ENCODE measurements at regions not wholly inside any gene's neighbourhood (a gene's known extent, or its start where the extent isn't known, plus 50 kb on each side); places are given as distances from the start of the nearest gene placed in this dataset.

DNA sequence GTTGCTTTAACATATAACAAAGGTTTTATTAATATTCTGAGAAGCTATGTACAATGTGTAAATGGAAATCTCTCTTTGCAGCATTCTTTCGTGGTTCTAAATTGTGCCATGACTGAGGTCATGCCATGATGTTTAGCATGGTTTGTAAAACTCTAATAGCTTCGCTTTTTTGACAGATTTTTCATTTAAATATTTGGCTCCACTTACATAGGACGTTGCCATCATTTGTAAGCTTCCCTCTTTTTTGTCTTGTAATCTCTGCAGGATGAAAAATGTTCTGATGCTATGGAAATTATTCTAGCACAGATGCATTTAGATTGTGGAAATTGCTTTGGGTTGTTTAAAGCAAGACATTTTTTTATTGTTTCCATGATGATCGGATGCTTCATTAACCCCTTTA lies 1054.8 kb downstream of the MAT2B start:
- ATAC-seq (no peak), DNase-seq (no peak)
- TF ChIP-seq CTCF (IDR thresholded peaks at IDR 0.05), result no peak
- no peaks in the 10 kb centered on the region for H3K4me1 Mint-ChIP-seq
- H3K9me3 Mint-ChIP-seq, result peaks cover 5 to 8% of the 10 kb centered on the region in 2 donors
- intact Hi-C loops (cut with micrococcal nuclease), result no loop called here
- no peaks in the 10 kb centered on the region for H3K36me3 ChIP-seq (ENCODE audit: control insufficient read depth, insufficient read depth, low read length)
- H3K4me3 ChIP-seq (ENCODE audit: low read length), result no peak overlapping the region
- H3K9me3 ChIP-seq (ENCODE audit: control insufficient read depth, insufficient read depth, low read length), result no peaks in the 10 kb centered on the region
- no peak overlapping the region for H3K27ac Mint-ChIP-seq
- no peak overlapping the region for H3K4me3 Mint-ChIP-seq
- no peaks in the 10 kb centered on the region for H3K27me3 ChIP-seq (ENCODE audit: control insufficient read depth, insufficient read depth, low read length)
- no peaks in the 10 kb centered on the region for H3K27me3 Mint-ChIP-seq (ENCODE audit: low read depth in 2 of 2)
- WGBS (ENCODE audit: insufficient coverage), result 50% methylated on average over 3 of the region's 4 CpGs
- H3K27ac ChIP-seq (ENCODE audit: low read length), result no peak overlapping the region
- H3K4me1 ChIP-seq (ENCODE audit: control insufficient read depth, insufficient read depth, low read length), result no peaks in the 10 kb centered on the region
- no peaks in the 10 kb centered on the region for H3K36me3 Mint-ChIP-seq

GRCh38 chr5:164561933-164562872 lies 1056.8 kb downstream of the MAT2B start:
- no peaks in the 10 kb centered on the region for H3K36me3 ChIP-seq (ENCODE audit: control insufficient read depth, insufficient read depth, low read length)
- no peaks in the 10 kb centered on the region for H3K9me3 ChIP-seq (ENCODE audit: control insufficient read depth, insufficient read depth, low read length)
- no peaks in the 10 kb centered on the region for H3K27me3 ChIP-seq (ENCODE audit: control insufficient read depth, insufficient read depth, low read length)
- H3K4me1 Mint-ChIP-seq, result no peaks in the 10 kb centered on the region
- H3K4me3 Mint-ChIP-seq, result no peak overlapping the region
- intact Hi-C loops (cut with micrococcal nuclease), result no loop called here
- no peak overlapping the region for H3K27ac ChIP-seq (ENCODE audit: low read length)
- peaks cover 6 to 8% of the 10 kb centered on the region in 2 donors for H3K9me3 Mint-ChIP-seq
- H3K27ac Mint-ChIP-seq, result no peak overlapping the region
- no peaks in the 10 kb centered on the region for H3K36me3 Mint-ChIP-seq
- no peak for DNase-seq
- no peaks in the 10 kb centered on the region for H3K4me1 ChIP-seq (ENCODE audit: control insufficient read depth, insufficient read depth, low read length)
- no peak for ATAC-seq
- no peaks in the 10 kb centered on the region for H3K27me3 Mint-ChIP-seq (ENCODE audit: low read depth in 2 of 2)
- WGBS (ENCODE audit: insufficient coverage), result 97% methylated on average over 2 of the region's 7 CpGs
- no peak for TF ChIP-seq CTCF (IDR thresholded peaks at IDR 0.05)
- H3K4me3 ChIP-seq (ENCODE audit: low read length), result no peak overlapping the region

DNA sequence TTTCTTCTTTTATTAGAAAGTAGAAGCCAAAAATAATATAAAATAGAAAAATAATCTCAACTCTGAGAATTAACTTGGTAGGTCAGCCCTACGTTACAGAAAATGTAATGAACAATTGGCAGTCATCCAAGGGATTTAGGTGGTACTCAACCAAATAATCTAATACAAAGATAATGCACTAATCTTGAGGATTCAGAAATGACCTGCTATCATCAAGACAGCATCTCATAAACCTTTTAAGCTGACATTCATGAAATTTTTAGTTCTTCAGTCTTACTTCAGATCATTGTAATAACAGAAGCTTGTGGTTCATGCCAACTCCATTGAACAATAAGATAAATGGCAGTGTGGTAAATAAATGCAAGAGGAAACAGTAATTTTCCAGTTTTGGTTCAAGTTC lies 1058.0 kb downstream of the MAT2B start:
- H3K4me3 Mint-ChIP-seq, result no peak overlapping the region
- no peak for ATAC-seq
- H3K4me1 ChIP-seq (ENCODE audit: control insufficient read depth, insufficient read depth, low read length), result no peaks in the 10 kb centered on the region
- H3K4me3 ChIP-seq (ENCODE audit: low read length), result no peak overlapping the region
- no peak for TF ChIP-seq CTCF (IDR thresholded peaks at IDR 0.05)
- no peak overlapping the region for H3K27ac ChIP-seq (ENCODE audit: low read length)
- no peak for DNase-seq
- no peaks in the 10 kb centered on the region for H3K4me1 Mint-ChIP-seq
- 50% methylated on average over 1 of the region's 1 CpG for WGBS (ENCODE audit: insufficient coverage)
- no peaks in the 10 kb centered on the region for H3K27me3 Mint-ChIP-seq (ENCODE audit: low read depth in 2 of 2)
- H3K9me3 ChIP-seq (ENCODE audit: control insufficient read depth, insufficient read depth, low read length), result no peaks in the 10 kb centered on the region
- no peaks in the 10 kb centered on the region for H3K27me3 ChIP-seq (ENCODE audit: control insufficient read depth, insufficient read depth, low read length)
- no peaks in the 10 kb centered on the region for H3K36me3 Mint-ChIP-seq
- H3K27ac Mint-ChIP-seq, result no peak overlapping the region
- no peaks in the 10 kb centered on the region for H3K36me3 ChIP-seq (ENCODE audit: control insufficient read depth, insufficient read depth, low read length)
- intact Hi-C loops (cut with micrococcal nuclease), result no loop called here
- H3K9me3 Mint-ChIP-seq, result peaks cover 6 to 8% of the 10 kb centered on the region in 2 donors

DNA sequence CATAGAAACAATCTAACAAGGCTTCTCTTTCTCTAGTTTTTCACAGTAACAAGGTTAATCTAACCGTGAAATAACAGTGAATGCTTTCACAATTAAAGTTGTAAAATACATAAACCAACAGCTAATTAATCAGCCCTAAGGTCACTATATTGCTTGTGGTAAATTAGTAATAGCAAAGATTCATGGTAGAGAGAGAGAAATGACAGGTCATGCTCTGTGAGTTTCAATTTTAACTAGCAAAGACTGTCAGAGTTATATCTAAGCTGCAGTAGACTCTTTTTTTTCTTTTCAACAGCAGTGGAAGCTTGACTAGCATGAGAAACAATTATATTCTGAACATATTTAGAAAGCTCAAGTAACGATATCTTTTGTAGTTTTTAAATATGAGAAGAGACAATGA lies 1068.0 kb downstream of the MAT2B start:
- Mint-ChIP-seq H3K4me1 (no peaks in the 10 kb centered on the region), H3K27ac (no peak overlapping the region), H3K9me3 (peaks cover 14 to 15% of the 10 kb centered on the region in 2 donors), H3K4me3 (no peak overlapping the region), H3K36me3 (no peaks in the 10 kb centered on the region), H3K27me3 (ENCODE audit: low read depth in 2 of 2) (no peaks in the 10 kb centered on the region)
- ATAC-seq (no peak), DNase-seq (no peak)
- intact Hi-C loops (cut with micrococcal nuclease), result no loop called here
- Histone ChIP-seq H3K27me3 (ENCODE audit: control insufficient read depth, insufficient read depth, low read length) (no peaks in the 10 kb centered on the region), H3K4me1 (ENCODE audit: control insufficient read depth, insufficient read depth, low read length) (no peaks in the 10 kb centered on the region), H3K36me3 (ENCODE audit: control insufficient read depth, insufficient read depth, low read length) (no peaks in the 10 kb centered on the region), H3K9me3 (ENCODE audit: control insufficient read depth, insufficient read depth, low read length) (no peaks in the 10 kb centered on the region), H3K4me3 (ENCODE audit: low read length) (no peak overlapping the region), H3K27ac (ENCODE audit: low read length) (no peak overlapping the region)
- WGBS (ENCODE audit: insufficient coverage), result no CpG with 5 or more reads among the region's 2 CpGs
- no peak for TF ChIP-seq CTCF (IDR thresholded peaks at IDR 0.05)

All from natural killer cell (primary cell).